ENCODE measurements at regions not wholly inside any gene's neighbourhood (a gene's known extent, or its start where the extent isn't known, plus 50 kb on each side); places are given as distances from the start of the nearest gene placed in this dataset.
A peak's percentile ranks its signal among the peaks of the same experiment; 100 is the strongest.

DNA sequence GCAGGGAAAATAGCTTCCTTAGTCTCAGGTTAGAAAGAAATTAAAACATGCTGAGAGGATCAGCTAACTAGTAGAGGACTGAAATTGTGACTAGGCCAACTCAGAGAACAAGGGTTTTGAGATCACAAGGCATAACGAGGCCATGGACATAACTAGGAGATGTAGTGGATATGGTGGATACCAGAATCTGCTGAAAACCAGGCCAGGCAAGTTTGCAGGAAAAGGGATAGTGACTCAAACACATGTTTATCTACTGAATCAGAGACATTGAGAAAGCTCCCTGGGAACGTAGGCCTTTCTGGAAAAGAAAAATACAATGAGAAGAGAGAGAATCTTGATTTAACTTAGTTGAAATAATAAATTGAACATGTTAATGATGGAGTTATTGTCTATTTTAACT lies 326.5 kb upstream of the GBE1 start:
- TF ChIP-seq, protein P1, sequence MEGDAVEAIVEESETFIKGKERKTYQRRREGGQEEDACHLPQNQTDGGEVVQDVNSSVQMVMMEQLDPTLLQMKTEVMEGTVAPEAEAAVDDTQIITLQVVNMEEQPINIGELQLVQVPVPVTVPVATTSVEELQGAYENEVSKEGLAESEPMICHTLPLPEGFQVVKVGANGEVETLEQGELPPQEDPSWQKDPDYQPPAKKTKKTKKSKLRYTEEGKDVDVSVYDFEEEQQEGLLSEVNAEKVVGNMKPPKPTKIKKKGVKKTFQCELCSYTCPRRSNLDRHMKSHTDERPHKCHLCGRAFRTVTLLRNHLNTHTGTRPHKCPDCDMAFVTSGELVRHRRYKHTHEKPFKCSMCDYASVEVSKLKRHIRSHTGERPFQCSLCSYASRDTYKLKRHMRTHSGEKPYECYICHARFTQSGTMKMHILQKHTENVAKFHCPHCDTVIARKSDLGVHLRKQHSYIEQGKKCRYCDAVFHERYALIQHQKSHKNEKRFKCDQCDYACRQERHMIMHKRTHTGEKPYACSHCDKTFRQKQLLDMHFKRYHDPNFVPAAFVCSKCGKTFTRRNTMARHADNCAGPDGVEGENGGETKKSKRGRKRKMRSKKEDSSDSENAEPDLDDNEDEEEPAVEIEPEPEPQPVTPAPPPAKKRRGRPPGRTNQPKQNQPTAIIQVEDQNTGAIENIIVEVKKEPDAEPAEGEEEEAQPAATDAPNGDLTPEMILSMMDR (IDR thresholded peaks at IDR 0.05; ENCODE audit: low read depth, low read length) = no peak
- in situ Hi-C loops (cut with HindIII; ENCODE audit: low sequenced_read_pairs) = no loop called here
- peak; percentile 85 for DNase-seq (ENCODE audit: low read depth, low spot score)
- no peak overlapping the region for H3K4me3 ChIP-seq (ENCODE audit: low read depth, low read length)

- DNase-seq (ENCODE audit: low read depth, low spot score) = peak; percentile 13
- no peak overlapping the region for H3K4me3 ChIP-seq (ENCODE audit: low read depth, low read length)
- TF ChIP-seq, protein P1 (IDR thresholded peaks at IDR 0.05; ENCODE audit: low read depth, low read length) = no peak
- in situ Hi-C loops (cut with HindIII; ENCODE audit: low sequenced_read_pairs) = no loop called here
Measured at GRCh38 chr3:82085851-82086475, 324.5 kb upstream of the GBE1 start.

DNA sequence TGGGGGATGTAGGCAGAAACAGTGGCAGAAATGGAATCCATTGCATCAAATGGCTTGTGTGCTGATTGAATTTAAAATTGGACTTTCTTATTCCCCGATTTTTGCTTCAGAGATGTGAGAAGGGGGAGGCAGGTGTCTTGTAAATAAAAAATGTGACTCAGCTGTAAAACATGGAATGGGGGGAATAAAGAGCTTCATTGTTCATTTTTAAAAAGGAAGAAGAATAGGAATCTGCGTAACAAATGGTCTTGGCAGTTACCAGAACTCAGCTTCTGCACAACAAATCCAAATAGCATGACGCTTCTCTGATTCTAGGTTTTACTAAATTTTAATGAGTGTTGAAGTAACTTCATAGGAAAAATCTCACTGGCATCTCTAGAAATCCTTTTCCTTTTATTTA lies 323.9 kb upstream of the GBE1 start:
- no peak overlapping the region for H3K4me3 ChIP-seq (ENCODE audit: low read depth, low read length)
- in situ Hi-C loops (cut with HindIII; ENCODE audit: low sequenced_read_pairs) = no loop called here
- TF ChIP-seq, protein P1 (IDR thresholded peaks at IDR 0.05; ENCODE audit: low read depth, low read length) = no peak
- DNase-seq (ENCODE audit: low read depth, low spot score) = peak; percentile 37

DNA sequence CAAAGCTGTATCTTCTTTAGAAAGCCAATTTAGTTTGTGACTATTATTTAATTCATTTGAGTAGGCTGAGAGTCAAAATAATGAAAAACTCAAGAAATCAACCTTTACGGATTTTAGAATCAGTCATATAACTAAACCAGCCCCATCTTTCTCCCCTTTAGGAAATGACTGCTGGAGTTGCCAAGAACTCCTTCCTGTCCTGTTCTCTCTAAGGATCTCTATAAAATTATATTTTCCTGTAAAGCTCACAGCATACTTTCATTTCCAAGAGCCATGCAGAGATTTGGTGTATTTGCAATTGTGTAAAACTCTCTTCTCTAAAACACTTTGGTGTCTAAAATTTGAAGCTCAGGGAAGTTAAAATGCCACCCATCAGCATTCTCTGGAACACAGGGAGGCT lies 323.4 kb upstream of the GBE1 start:
- TF ChIP-seq, protein P1 (IDR thresholded peaks at IDR 0.05; ENCODE audit: low read depth, low read length) = no peak
- DNase-seq (ENCODE audit: low read depth, low spot score) = no peak
- no peak overlapping the region for H3K4me3 ChIP-seq (ENCODE audit: low read depth, low read length)
- in situ Hi-C loops (cut with HindIII; ENCODE audit: low sequenced_read_pairs) = no loop called here

DNA sequence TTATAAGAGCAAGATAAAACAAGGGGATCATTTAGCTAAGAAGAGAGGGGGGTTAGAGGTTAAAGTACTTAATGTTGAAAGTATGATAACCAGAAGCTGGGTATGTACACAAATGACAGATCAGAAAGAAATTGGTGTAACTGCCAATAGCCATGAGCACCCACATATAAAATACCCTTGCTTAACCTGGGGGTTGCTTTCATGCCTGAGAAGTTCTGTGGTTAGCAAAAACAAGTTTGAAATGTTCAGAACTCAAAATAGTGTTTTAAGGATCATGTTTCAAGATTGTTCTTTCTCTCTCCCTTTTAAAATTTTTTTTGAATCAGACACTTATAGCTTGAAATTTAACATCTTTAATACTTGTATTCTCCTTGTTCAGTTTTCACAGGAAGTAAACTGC lies 321.4 kb upstream of the GBE1 start:
- in situ Hi-C loops (cut with HindIII; ENCODE audit: low sequenced_read_pairs) = no loop called here
- peak; percentile 27 for DNase-seq (ENCODE audit: low read depth, low spot score)
- TF ChIP-seq, protein P1 (IDR thresholded peaks at IDR 0.05; ENCODE audit: low read depth, low read length) = no peak
- no peak overlapping the region for H3K4me3 ChIP-seq (ENCODE audit: low read depth, low read length)

DNA sequence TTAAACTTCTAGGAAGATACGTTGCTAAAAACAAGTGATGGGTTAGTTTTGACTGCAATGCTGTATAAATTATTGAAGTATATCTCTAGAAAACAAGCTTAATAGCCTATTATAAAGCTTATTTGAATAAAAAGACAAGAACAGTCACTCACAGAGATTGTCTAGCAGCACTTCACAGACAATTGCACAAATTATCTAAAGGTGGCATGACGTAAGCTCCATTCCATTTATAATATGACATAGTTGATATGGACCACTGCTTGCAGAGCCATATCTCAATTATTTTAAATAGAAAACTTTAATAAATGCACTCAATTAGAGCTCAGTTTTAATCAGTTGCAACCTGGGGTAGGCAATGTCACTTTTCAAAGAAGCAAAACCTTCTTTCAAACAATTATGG lies 319.9 kb upstream of the GBE1 start:
- TF ChIP-seq, protein P1 (IDR thresholded peaks at IDR 0.05; ENCODE audit: low read depth, low read length) = no peak
- in situ Hi-C loops (cut with HindIII; ENCODE audit: low sequenced_read_pairs) = no loop called here
- DNase-seq (ENCODE audit: low read depth, low spot score) = no peak
- no peak overlapping the region for H3K4me3 ChIP-seq (ENCODE audit: low read depth, low read length)

Measured in astrocyte of the spinal cord (primary cell).